ENCODE measurements at regions not wholly inside any gene's neighbourhood (a gene's known extent, or its start where the extent isn't known, plus 50 kb on each side); places are given as distances from the start of the nearest gene placed in this dataset.

DNA sequence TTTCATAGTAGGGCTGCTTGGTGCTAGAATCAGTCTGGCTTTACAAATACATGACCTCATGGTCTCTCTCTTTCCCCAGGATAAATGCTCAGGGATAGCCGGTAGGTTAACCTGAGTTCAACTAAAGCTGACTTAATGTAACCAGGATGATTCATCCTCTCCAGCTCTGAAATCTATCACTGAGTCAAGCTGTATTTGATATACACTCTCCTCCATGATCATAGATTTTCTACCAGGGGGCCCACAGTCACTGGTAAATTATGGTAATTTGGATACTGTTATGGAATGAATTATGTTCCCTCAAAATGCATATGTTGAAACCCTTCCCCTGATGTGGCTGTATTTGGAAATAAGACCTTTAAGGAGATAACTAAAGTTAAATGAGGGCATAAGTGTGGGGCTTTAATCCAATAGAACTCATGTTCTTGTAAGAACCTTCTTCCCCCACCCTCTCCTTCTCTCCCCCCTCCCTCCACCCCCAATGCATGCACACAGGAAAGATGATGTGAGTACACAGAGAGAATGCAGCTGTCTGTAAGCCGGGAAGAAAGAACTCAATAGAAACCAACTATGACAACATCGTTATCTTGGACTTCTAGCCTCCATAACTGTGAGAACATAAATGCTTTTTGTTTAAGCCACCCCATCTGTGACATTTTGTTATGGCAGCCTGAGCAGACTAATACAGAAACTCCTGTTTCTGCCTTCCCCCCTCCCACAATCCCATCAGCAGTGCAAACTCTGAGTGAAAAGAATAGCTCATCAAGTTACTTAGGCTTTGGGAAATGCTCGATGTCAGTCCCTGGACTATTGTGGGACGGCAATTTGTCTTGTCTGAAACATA is 134.9 kb upstream of the KYNU start:
- no peaks in the 10 kb centered on the region for H3F3A ChIP-seq (ENCODE audit: control insufficient read depth, insufficient read depth)
- H3K4me3 ChIP-seq (ENCODE audit: low read length), result no peak overlapping the region
- H3K4me1 ChIP-seq (ENCODE audit: control insufficient read depth, low read length), result no peaks in the 10 kb centered on the region
- no peaks in the 10 kb centered on the region for H3K36me3 ChIP-seq (ENCODE audit: control insufficient read depth, low read length)
- H3K79me2 ChIP-seq (ENCODE audit: control insufficient read depth, low read length), result no peaks in the 10 kb centered on the region
- no peaks in the 10 kb centered on the region for H3K27me3 ChIP-seq (ENCODE audit: control insufficient read depth, low read length)
- no peak overlapping the region for H3K4me2 ChIP-seq (ENCODE audit: low read length)
- no peak for TF ChIP-seq EZH2phosphoT487 (IDR thresholded peaks at IDR 0.05; ENCODE audit: borderline replicate concordance, low read length)
- TF ChIP-seq, protein P1, sequence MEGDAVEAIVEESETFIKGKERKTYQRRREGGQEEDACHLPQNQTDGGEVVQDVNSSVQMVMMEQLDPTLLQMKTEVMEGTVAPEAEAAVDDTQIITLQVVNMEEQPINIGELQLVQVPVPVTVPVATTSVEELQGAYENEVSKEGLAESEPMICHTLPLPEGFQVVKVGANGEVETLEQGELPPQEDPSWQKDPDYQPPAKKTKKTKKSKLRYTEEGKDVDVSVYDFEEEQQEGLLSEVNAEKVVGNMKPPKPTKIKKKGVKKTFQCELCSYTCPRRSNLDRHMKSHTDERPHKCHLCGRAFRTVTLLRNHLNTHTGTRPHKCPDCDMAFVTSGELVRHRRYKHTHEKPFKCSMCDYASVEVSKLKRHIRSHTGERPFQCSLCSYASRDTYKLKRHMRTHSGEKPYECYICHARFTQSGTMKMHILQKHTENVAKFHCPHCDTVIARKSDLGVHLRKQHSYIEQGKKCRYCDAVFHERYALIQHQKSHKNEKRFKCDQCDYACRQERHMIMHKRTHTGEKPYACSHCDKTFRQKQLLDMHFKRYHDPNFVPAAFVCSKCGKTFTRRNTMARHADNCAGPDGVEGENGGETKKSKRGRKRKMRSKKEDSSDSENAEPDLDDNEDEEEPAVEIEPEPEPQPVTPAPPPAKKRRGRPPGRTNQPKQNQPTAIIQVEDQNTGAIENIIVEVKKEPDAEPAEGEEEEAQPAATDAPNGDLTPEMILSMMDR (IDR thresholded peaks at IDR 0.05; ENCODE audit: low read depth, low read length, poor library complexity, severe bottlenecking), result no peak
- H3K9me2 ChIP-seq (replicated peaks; ENCODE audit: control insufficient read depth, low read length), result no peaks in the 10 kb centered on the region
- H4K20me1 ChIP-seq (ENCODE audit: control insufficient read depth, insufficient read depth, low read depth, low read length), result no peaks in the 10 kb centered on the region
- H3K27ac ChIP-seq (ENCODE audit: low read depth, low read length), result no peak overlapping the region
- no peaks in the 10 kb centered on the region for H3K9me3 ChIP-seq (ENCODE audit: control insufficient read depth, insufficient read depth, low read length)

DNA sequence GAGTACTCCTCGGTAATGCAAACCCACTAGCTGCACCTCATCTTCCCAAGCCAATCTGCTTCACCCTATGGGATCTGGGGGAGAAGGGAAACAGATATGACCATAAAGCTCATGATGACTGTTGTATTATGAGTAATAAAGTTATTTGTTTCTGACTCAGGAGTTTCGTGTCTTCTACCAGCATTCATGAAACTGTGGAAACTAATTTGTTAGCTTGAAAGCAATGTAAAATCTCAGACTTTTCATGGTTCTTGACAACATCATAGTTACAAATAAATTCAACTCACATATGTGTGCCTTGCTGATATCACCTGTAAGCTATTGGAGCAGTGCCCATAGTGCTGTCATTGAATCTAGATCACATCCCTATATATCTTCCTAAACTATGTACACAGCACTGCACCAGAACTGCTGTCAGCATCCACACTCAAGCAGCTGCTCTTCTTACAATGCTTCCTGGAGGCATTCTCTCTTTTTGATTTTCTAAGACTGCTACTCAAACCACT is 135.6 kb upstream of the KYNU start:
- H4K20me1 ChIP-seq (ENCODE audit: control insufficient read depth, insufficient read depth, low read depth, low read length), result no peaks in the 10 kb centered on the region
- no peaks in the 10 kb centered on the region for H3K9me2 ChIP-seq (replicated peaks; ENCODE audit: control insufficient read depth, low read length)
- no peaks in the 10 kb centered on the region for H3K4me1 ChIP-seq (ENCODE audit: control insufficient read depth, low read length)
- H3K4me3 ChIP-seq (ENCODE audit: low read length), result no peak overlapping the region
- H3K4me2 ChIP-seq (ENCODE audit: low read length), result no peak overlapping the region
- H3K9me3 ChIP-seq (ENCODE audit: control insufficient read depth, insufficient read depth, low read length), result no peaks in the 10 kb centered on the region
- no peaks in the 10 kb centered on the region for H3K79me2 ChIP-seq (ENCODE audit: control insufficient read depth, low read length)
- H3F3A ChIP-seq (ENCODE audit: control insufficient read depth, insufficient read depth), result no peaks in the 10 kb centered on the region
- no peaks in the 10 kb centered on the region for H3K27me3 ChIP-seq (ENCODE audit: control insufficient read depth, low read length)
- H3K27ac ChIP-seq (ENCODE audit: low read depth, low read length), result no peak overlapping the region
- TF ChIP-seq, protein P1 (IDR thresholded peaks at IDR 0.05; ENCODE audit: low read depth, low read length, poor library complexity, severe bottlenecking), result no peak
- TF ChIP-seq EZH2phosphoT487 (IDR thresholded peaks at IDR 0.05; ENCODE audit: borderline replicate concordance, low read length), result no peak
- H3K36me3 ChIP-seq (ENCODE audit: control insufficient read depth, low read length), result no peaks in the 10 kb centered on the region

DNA sequence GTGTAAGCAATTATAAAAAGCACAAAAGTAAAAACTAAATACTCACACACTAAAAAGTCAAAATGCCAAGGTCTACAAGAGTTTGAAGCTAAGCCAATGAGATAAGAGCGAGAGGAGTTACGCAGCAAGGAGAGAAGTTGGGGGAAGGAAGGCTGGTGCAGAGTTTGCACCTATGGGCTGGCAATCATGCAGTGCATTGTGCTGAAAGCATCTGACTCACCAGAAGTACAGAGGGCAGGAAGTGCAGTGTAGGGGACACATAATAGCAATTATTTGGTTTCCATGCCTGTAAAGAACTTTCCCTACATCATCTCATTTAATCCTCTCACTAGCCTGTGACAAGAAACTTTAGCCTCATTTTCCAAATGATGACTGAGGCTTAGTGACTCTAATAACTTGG is 142.7 kb upstream of the KYNU start:
- Histone ChIP-seq H3K4me2 (ENCODE audit: low read length) (no peak overlapping the region), H3K4me3 (ENCODE audit: low read length) (no peak overlapping the region), H3K4me1 (ENCODE audit: control insufficient read depth, low read length) (no peaks in the 10 kb centered on the region), H3K9me2 (replicated peaks; ENCODE audit: control insufficient read depth, low read length) (no peaks in the 10 kb centered on the region), H3K27ac (ENCODE audit: low read depth, low read length) (no peak overlapping the region), H3K27me3 (ENCODE audit: control insufficient read depth, low read length) (no peaks in the 10 kb centered on the region), H4K20me1 (ENCODE audit: control insufficient read depth, insufficient read depth, low read depth, low read length) (no peaks in the 10 kb centered on the region), H3F3A (ENCODE audit: control insufficient read depth, insufficient read depth) (no peaks in the 10 kb centered on the region), H3K79me2 (ENCODE audit: control insufficient read depth, low read length) (no peaks in the 10 kb centered on the region), H3K36me3 (ENCODE audit: control insufficient read depth, low read length) (no peaks in the 10 kb centered on the region), H3K9me3 (ENCODE audit: control insufficient read depth, insufficient read depth, low read length) (no peaks in the 10 kb centered on the region)
- TF ChIP-seq, protein P1 (IDR thresholded peaks at IDR 0.05; ENCODE audit: low read depth, low read length, poor library complexity, severe bottlenecking), result no peak
- TF ChIP-seq EZH2phosphoT487 (IDR thresholded peaks at IDR 0.05; ENCODE audit: borderline replicate concordance, low read length), result no peak

Measured in DOHH2 (cell line).